Endodermal cell (in vitro differentiated cells): ENCODE measurements at regions not wholly inside any gene's neighbourhood (a gene's known extent, or its start where the extent isn't known, plus 50 kb on each side); places are given as distances from the start of the nearest gene placed in this dataset.

Experiments
- DNase-seq: peaks from one replicate; pipeline ENCODE4 v3.0.0-alpha.2; 2017
- H3K27ac ChIP-seq: 2 replicates; pipeline ENCODE4 v1.5.1; 2013; ENCODE audit warnings: mild to moderate bottlenecking, low read depth, low read length, moderate library complexity
- H3K27me3 ChIP-seq: 2 replicates; pipeline ENCODE4 v1.6.1; 2013; ENCODE audit warnings: mild to moderate bottlenecking, low read length, moderate library complexity; ENCODE audit not compliant: insufficient read depth, control insufficient read depth, poor library complexity, severe bottlenecking
- H3K36me3 ChIP-seq: 2 replicates; pipeline ENCODE4 v1.7.0; 2013; ENCODE audit warnings: mild to moderate bottlenecking, low read length, moderate library complexity; ENCODE audit not compliant: control insufficient read depth, insufficient read depth
- H3K4me1 ChIP-seq: one replicate; pipeline ENCODE4 v1.7.0; 2013; ENCODE audit warnings: low read length; ENCODE audit not compliant: control insufficient read depth, insufficient read depth
- H3K4me3 ChIP-seq: 2 replicates; pipeline ENCODE4 v1.5.1; 2013; ENCODE audit warnings: mild to moderate bottlenecking, low read length, moderate library complexity
- H3K9ac ChIP-seq: 2 replicates; pipeline ENCODE4 v1.6.1; 2013; ENCODE audit warnings: mild to moderate bottlenecking, low read length, moderate library complexity; ENCODE audit not compliant: poor library complexity, severe bottlenecking; ENCODE audit errors: extremely low read depth
- H3K9me3 ChIP-seq: 2 replicates; pipeline ENCODE4 v1.6.1; 2013; ENCODE audit warnings: mild to moderate bottlenecking, low read length, moderate library complexity; ENCODE audit not compliant: control insufficient read depth
- H3K27ac Mint-ChIP-seq: 2 replicates; pipeline ENCODE4 v1.8.0; 2020; ENCODE audit warnings: mixed read lengths
- H3K27me3 Mint-ChIP-seq: 2 replicates; pipeline ENCODE4 v1.8.0; 2021; ENCODE audit warnings: mild to moderate bottlenecking, mixed read lengths; ENCODE audit not compliant: insufficient read depth
- H3K36me3 Mint-ChIP-seq: 2 replicates; pipeline ENCODE4 v1.8.0; 2020; ENCODE audit warnings: low read depth, mixed read lengths
- H3K4me1 Mint-ChIP-seq: 2 replicates; pipeline ENCODE4 v1.8.0; 2020; ENCODE audit warnings: mixed read lengths
- H3K4me3 Mint-ChIP-seq: 2 replicates; pipeline ENCODE4 v1.8.0; 2020; ENCODE audit warnings: mild to moderate bottlenecking, moderate library complexity, mixed read lengths
- H3K9me3 Mint-ChIP-seq: 2 replicates; pipeline ENCODE4 v1.8.0; 2020; ENCODE audit warnings: mild to moderate bottlenecking, mixed read lengths
- WGBS, 2 experiments: methylation state at CpG; one replicate each; pipeline versions ENCODE4 v1.1.5 to v1.1.7; 2013; ENCODE audit warnings: missing lambda C conversion rate in 2 of 2, mixed read lengths in 1 of 2; ENCODE audit not compliant: insufficient coverage in 1 of 2, insufficient read length in 1 of 2; 5-methylcytosine and 5-hydroxymethylcytosine counted together
- TF ChIP-seq, protein P1 (sequence below): fragments of 200-600 bp; sonication (generic); conservative IDR thresholded peaks from 2 replicates; pipeline ENCODE4 v1.5.0; 2021; ENCODE audit warnings: antibody characterized with exemption, mild to moderate bottlenecking

DNA sequence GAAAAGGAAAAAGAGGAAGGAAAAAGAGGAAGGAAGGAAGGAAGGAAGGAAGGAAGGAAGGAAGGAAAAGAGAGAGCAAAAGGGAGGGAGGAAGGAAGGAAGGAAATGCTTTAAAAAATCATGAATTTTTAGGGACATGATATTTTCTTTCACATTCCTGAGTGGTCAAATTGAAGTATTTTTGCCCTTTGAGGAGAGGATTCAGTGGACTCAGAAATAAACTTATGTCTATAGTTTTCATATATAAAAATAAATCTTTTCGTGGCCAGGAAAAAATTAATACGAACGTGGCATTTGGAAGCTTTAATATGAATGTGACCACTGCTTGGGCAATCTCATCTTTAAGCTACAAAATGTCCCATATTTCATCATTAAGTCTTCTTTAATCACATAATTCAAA lies 183.0 kb upstream of the TMCO5A start:
- Histone ChIP-seq H3K4me1 (no peaks in the 10 kb centered on the region), H3K4me3 (no peak overlapping the region), H3K27me3 (no peaks in the 10 kb centered on the region), H3K9me3 (no peaks in the 10 kb centered on the region), H3K27ac (no peak overlapping the region), H3K9ac (no peak overlapping the region), H3K36me3 (no peaks in the 10 kb centered on the region)
- Mint-ChIP-seq H3K36me3 (peaks cover 2% of the 10 kb centered on the region), H3K9me3 (peaks cover 36% of the 10 kb centered on the region), H3K27me3 (peaks cover 7% of the 10 kb centered on the region), H3K27ac (no peak overlapping the region), H3K4me3 (no peak overlapping the region), H3K4me1 (peaks cover 2% of the 10 kb centered on the region)
- no peak for DNase-seq
- TF ChIP-seq, protein P1, sequence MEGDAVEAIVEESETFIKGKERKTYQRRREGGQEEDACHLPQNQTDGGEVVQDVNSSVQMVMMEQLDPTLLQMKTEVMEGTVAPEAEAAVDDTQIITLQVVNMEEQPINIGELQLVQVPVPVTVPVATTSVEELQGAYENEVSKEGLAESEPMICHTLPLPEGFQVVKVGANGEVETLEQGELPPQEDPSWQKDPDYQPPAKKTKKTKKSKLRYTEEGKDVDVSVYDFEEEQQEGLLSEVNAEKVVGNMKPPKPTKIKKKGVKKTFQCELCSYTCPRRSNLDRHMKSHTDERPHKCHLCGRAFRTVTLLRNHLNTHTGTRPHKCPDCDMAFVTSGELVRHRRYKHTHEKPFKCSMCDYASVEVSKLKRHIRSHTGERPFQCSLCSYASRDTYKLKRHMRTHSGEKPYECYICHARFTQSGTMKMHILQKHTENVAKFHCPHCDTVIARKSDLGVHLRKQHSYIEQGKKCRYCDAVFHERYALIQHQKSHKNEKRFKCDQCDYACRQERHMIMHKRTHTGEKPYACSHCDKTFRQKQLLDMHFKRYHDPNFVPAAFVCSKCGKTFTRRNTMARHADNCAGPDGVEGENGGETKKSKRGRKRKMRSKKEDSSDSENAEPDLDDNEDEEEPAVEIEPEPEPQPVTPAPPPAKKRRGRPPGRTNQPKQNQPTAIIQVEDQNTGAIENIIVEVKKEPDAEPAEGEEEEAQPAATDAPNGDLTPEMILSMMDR: no peak
- 97% methylated on average over 3 of the region's 3 CpGs; no CpG with 5 or more reads in 1 of the 2 experiments for WGBS, 2 experiments

DNA sequence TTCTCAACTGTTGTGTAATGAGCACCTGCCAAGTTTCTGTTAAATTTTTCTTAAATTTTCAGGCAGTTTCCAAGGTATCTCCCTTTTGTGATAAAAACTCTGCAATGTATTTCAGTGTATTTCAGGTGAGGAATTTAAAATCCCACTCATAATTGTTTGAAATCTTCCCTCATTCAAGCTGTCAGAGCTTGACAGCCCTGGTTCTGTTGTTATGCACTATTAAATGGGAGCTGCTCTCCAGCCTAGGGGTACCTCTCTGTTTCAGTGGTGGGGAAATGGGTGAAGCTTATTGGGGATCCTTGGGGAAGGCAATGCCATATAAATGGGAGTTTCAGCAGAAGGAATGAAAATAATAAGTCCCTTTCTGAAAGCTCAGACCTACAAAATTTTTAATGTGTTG lies 178.0 kb upstream of the TMCO5A start:
- Histone ChIP-seq H3K9me3 (no peaks in the 10 kb centered on the region), H3K27me3 (no peaks in the 10 kb centered on the region), H3K4me3 (no peak overlapping the region), H3K4me1 (no peaks in the 10 kb centered on the region), H3K36me3 (no peaks in the 10 kb centered on the region), H3K9ac (no peak overlapping the region), H3K27ac (no peak overlapping the region)
- Mint-ChIP-seq H3K36me3 (no peaks in the 10 kb centered on the region), H3K9me3 (peaks cover 11% of the 10 kb centered on the region), H3K27ac (no peak overlapping the region), H3K27me3 (peaks cover 2% of the 10 kb centered on the region), H3K4me1 (peaks cover 8% of the 10 kb centered on the region), H3K4me3 (no peak overlapping the region)
- TF ChIP-seq, protein P1: no peak
- no peak for DNase-seq

DNA sequence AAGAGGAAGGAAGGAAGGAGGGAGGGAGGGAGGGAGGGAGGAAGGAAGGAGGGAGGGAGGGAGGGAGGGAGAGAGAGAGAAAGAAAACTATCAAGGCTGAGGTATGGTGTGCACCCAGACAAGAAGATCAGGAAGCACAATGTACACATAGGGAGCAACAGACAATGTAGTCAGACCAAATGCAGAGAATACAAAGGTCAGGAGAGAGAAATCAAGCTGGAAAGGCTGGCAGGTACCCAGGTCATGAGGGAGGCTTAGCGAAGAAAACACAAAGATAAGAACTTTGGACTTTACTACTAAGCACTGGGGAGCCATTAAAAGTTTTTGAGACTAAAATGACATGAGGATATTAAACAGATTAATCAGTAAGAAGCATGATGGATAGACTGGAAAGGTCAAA lies 176.0 kb upstream of the TMCO5A start:
- Histone ChIP-seq H3K27me3 (no peaks in the 10 kb centered on the region), H3K9me3 (no peaks in the 10 kb centered on the region), H3K27ac (no peak overlapping the region), H3K4me3 (no peak overlapping the region), H3K9ac (no peak overlapping the region), H3K4me1 (no peaks in the 10 kb centered on the region), H3K36me3 (no peaks in the 10 kb centered on the region)
- Mint-ChIP-seq H3K4me3 (no peak overlapping the region), H3K27ac (no peak overlapping the region), H3K9me3 (peaks cover 11% of the 10 kb centered on the region), H3K4me1 (peaks cover 8% of the 10 kb centered on the region), H3K36me3 (no peaks in the 10 kb centered on the region), H3K27me3 (peaks cover 2% of the 10 kb centered on the region)
- TF ChIP-seq, protein P1: no peak
- WGBS, 2 experiments: 83 to 100% methylated on average over 1 of the region's 1 CpG
- DNase-seq: no peak
